Breast epithelium (tissue), 3 donors: ENCODE measurements at regions not wholly inside any gene's neighbourhood (a gene's known extent, or its start where the extent isn't known, plus 50 kb on each side); places are given as distances from the start of the nearest gene placed in this dataset.

Experiments
- POLR2A ChIP-seq: fragments of 450-650 bp; IDR thresholded peaks from one replicate; pipeline ENCODE4 v1.6.1; 2016; ENCODE audit warnings: antibody characterized with exemption, mild to moderate bottlenecking, moderate library complexity
- TF ChIP-seq, protein P1 (sequence below), 3 donors: fragments of 450-650 bp; IDR thresholded peaks; one replicate each; pipeline ENCODE4 v1.5.1; 2016 to 2017; ENCODE audit warnings: antibody characterized with exemption in 3 of 3, mild to moderate bottlenecking in 3 of 3, moderate library complexity in 3 of 3

DNA sequence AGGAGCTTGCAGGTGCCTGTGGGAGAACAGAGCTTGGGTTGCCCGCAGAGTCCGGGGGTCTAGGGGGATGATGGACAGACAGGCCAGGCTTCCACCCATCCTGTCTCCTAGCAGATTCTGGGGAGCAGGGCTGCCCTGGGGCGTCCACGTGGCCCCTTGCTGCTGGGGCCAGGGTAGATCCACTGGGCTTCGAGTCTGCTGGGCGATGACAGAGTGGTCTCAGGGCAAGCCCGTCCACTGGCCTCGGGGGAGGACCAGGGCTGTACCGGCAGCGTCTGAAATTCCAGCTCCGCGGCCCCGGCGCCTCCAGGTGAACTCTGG is 124.2 kb upstream of the IRX4 start:
- TF ChIP-seq, protein P1, sequence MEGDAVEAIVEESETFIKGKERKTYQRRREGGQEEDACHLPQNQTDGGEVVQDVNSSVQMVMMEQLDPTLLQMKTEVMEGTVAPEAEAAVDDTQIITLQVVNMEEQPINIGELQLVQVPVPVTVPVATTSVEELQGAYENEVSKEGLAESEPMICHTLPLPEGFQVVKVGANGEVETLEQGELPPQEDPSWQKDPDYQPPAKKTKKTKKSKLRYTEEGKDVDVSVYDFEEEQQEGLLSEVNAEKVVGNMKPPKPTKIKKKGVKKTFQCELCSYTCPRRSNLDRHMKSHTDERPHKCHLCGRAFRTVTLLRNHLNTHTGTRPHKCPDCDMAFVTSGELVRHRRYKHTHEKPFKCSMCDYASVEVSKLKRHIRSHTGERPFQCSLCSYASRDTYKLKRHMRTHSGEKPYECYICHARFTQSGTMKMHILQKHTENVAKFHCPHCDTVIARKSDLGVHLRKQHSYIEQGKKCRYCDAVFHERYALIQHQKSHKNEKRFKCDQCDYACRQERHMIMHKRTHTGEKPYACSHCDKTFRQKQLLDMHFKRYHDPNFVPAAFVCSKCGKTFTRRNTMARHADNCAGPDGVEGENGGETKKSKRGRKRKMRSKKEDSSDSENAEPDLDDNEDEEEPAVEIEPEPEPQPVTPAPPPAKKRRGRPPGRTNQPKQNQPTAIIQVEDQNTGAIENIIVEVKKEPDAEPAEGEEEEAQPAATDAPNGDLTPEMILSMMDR (IDR thresholded peaks at IDR 0.05) = no peak
- no peak for TF ChIP-seq POLR2A
